ENCODE measurements at regions not wholly inside any gene's neighbourhood (a gene's known extent, or its start where the extent isn't known, plus 50 kb on each side); places are given as distances from the start of the nearest gene placed in this dataset.

- no peak overlapping the region for H3K4me3 ChIP-seq
- H3K27ac ChIP-seq = no peak overlapping the region
Measured at GRCh38 chr3:115553796-115554486, 69.4 kb upstream of the GAP43 start.

GRCh38 chr3:115554487-115554807 is 68.9 kb upstream of the GAP43 start:
- H3K27ac ChIP-seq = no peak overlapping the region
- no peak overlapping the region for H3K4me3 ChIP-seq

GRCh38 chr3:115562636-115563267 is 60.6 kb upstream of the GAP43 start:
- Histone ChIP-seq H3K4me3 (no peak overlapping the region), H3K27ac (no peak overlapping the region)

- no peak overlapping the region for H3K4me3 ChIP-seq
- no peak overlapping the region for H3K27ac ChIP-seq
Measured at GRCh38 chr3:115563984-115564383, 59.3 kb upstream of the GAP43 start.

GRCh38 chr3:115571413-115571812 is 51.9 kb upstream of the GAP43 start:
- Histone ChIP-seq H3K4me3 (no peak overlapping the region), H3K27ac (no peak overlapping the region)
